ENCODE measurements at regions not wholly inside any gene's neighbourhood (a gene's known extent, or its start where the extent isn't known, plus 50 kb on each side); places are given as distances from the start of the nearest gene placed in this dataset.

- no peak for DNase-seq (ENCODE audit: low read depth in 2 of 2)
Observed at GRCh38 chr10:88129013-88129412, 265.6 kb downstream of the PTEN start.

- DNase-seq (ENCODE audit: low read depth in 2 of 2), result no peak
Observed at GRCh38 chr10:88130912-88131311, 267.5 kb downstream of the PTEN start.

GRCh38 chr10:88131511-88132139 is 268.2 kb downstream of the PTEN start:
- no peak for DNase-seq (ENCODE audit: low read depth in 2 of 2)

DNA sequence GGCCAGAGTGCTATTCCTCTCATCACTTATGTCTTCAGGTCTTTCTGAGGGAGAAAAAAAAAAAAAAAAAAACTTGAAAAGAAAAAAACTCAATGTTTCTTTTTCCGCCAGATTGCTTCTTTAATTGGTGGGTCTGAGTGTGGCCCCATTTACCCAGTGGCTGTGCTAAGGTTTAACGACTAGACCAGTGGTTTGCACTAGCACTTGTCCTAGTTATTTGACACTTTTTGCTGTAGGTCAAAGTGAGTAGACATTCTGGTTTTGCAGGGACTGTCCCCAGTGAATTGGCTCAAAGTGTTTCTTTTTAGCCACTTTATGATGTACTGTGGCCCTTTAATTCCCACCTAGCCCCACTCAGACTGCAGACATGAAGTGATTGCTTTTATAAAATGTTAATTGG is 273.3 kb downstream of the PTEN start:
- no peak for DNase-seq (ENCODE audit: low read depth in 2 of 2)

DNA sequence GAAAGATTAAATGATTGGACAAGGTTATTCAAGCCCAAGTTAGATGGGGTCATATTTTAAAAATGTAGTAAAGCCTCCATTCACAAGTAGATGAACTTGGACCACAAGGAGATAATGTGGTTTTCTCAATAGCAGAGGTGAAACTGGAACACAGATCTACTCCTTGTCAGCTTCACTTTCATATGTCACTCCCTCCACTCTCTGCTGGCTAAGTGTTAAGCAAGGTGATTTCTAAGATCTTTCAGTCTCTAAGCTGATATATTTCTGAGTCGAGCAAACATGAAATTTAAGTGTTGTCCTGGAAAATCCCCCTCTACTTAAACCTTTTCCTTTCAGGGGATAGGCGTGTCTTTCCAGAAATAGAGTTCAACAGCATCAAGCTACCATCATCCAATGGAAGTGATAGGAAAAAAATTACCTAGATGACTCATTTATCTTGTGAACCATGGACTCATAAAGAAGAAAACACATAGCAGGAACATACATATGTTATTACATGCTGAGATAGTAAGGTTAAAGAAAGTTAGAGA is 275.0 kb downstream of the PTEN start:
- no peak for DNase-seq (ENCODE audit: low read depth in 2 of 2)

- DNase-seq (ENCODE audit: low read depth in 2 of 2), result no peak
Observed at GRCh38 chr10:88147000-88147798, 283.8 kb downstream of the PTEN start.

DNA sequence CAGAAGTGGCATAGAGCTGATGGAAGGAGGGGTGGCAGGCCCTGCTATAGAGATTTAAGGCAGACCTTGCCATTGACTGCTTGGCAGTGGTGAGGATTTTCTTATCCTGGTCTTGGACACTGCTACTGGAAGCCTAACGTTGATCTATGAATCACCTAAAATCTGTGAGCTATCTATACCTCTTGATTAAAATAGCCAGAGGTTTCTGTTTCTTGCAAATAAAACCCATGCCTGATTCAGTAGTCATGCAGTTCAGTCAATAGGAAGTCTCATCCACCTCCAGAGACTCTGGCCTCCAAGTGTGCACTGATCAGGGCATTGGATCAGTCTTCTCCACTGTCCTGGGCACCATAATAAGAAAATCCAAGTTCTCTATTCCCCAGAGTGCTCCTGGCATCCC is 286.5 kb downstream of the PTEN start:
- no peak for DNase-seq (ENCODE audit: low read depth in 2 of 2)

- no peak for DNase-seq (ENCODE audit: low read depth in 2 of 2)
Observed at GRCh38 chr10:88150339-88150738, 286.9 kb downstream of the PTEN start.

GRCh38 chr10:88152728-88153133 is 289.3 kb downstream of the PTEN start:
- DNase-seq (ENCODE audit: low read depth in 2 of 2), result peak in 1 of 2 donors; percentile 12

DNA sequence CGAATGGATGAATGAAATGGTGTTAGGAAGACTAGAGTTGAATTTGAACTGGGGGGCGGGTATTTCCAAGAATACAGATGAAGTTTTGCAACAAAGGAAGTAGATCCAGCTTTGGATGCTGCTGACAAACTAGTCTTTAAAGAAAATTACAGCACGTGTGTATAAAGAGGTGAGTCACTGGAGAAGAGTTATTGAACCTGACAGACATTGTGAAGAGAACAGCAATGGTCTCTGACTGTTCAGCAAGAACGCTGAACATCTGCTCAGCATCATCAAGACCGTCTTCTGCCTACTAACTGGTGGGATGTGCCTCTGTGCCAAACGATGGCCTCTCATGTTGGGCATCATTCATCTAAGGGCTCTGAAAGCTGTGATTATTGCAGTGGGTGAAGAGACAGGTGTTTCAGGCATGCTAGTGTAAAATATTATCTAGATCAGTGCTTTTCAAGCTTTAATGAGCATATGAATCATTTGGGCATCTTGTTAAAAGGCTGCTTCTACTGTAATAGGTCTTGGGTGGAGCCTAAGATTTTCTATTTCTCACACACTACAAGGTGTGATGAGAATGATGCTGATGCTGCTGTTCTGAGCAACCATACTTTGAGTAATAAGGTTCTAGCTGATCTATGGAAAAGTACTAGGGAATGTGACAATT is 291.3 kb downstream of the PTEN start:
- DNase-seq (ENCODE audit: low read depth in 2 of 2), result no peak

- no peak for DNase-seq (ENCODE audit: low read depth in 2 of 2)
Observed at GRCh38 chr10:88156341-88156740, 292.9 kb downstream of the PTEN start.

DNA sequence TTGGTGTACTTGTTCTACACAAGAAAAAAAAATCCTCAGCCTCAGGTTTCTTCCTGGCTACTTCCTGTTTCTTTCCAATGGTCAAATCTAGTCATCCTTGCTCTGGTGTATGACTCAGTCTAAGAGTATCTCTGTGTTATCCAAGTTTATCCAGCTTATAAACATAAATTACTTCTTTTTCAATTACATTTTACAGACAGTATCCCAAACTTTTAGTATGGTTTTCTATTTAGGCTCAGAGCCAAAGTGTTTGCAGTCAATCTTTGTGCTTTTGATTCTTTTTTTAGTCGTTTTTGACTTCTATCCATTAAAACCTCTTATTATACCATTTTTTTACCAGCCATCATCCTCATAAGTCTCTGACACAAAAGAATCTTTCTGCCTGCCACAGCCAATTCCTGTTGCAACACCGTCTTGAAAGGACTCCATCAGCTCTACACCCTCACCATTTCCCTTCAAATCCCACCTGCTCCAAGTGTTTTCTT is 294.6 kb downstream of the PTEN start:
- DNase-seq (ENCODE audit: low read depth in 2 of 2), result no peak

GRCh38 chr10:88158526-88159122 is 295.2 kb downstream of the PTEN start:
- no peak for DNase-seq (ENCODE audit: low read depth in 2 of 2)

GRCh38 chr10:88159127-88159829 is 295.9 kb downstream of the PTEN start:
- DNase-seq (ENCODE audit: low read depth in 2 of 2), result no peak

DNA sequence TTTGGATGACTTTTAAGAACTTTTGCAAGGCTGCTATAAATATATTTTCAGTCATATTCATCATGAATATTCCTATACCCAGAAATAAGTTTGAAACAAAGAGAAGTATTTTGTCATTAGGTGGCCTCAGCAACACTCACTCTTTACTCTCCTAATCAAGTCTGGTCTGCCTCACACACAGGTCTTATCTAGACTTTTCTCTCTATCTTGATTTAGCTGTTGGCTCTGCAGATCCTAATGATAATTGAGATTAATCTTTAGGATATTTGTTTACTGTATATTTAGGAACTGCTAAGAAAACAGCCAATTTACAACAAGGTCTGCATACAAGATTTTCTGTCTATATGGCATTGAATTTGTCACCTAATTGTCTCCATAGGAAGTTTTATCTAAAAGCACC is 297.6 kb downstream of the PTEN start:
- no peak for DNase-seq (ENCODE audit: low read depth in 2 of 2)

GRCh38 chr10:88161756-88162155 is 298.3 kb downstream of the PTEN start:
- no peak for DNase-seq (ENCODE audit: low read depth in 2 of 2)

DNA sequence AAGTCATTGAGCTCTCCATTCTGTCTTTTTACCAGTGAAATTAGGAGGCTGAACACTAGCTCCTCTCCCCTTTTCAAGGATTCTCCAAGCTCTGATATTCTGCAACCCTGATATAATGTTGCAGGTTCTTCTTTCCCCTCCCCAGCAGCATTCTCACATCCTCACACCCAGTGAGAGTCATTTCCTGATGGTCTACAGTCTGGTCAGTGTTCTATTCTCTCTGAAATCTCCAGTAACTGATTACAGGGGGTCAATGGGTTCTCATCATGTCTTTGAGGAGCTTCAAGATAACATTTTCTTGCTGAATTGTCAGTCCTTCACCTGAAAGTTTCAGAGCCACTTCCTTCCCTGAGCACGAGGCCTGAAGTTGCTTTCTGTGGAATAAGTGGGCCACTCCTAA is 299.4 kb downstream of the PTEN start:
- DNase-seq (ENCODE audit: low read depth in 2 of 2), result no peak

DNA sequence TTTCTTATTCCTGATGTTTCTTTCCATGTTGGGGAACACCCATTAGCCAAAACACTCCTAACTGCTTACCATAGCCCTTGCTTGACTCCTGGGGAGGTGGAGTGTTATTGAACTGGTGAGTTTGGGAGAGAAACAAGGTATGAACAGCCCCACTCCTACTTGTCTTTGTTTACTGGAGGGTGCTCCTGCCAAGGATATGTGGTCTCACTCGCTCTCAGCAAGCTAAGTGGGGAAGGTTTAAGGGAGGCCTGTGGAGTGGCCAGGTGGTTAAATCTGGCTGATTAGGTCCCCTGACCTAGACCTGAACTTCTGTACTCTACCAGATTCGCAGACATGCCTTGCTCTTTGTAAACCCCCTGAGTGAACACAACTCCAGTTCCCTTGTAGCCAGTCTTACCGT is 300.1 kb downstream of the PTEN start:
- DNase-seq (ENCODE audit: low read depth in 2 of 2), result no peak

- no peak for DNase-seq (ENCODE audit: low read depth in 2 of 2)
Observed at GRCh38 chr10:88164471-88164870, 301.0 kb downstream of the PTEN start.

GRCh38 chr10:88165849-88166271 is 302.4 kb downstream of the PTEN start:
- no peak for DNase-seq (ENCODE audit: low read depth in 2 of 2)
